Fibroblast of lung (primary cell): ENCODE measurements at regions not wholly inside any gene's neighbourhood (a gene's known extent, or its start where the extent isn't known, plus 50 kb on each side); places are given as distances from the start of the nearest gene placed in this dataset.
"Not testable (repeated sequence)": the region's sequence is repeated elsewhere in the genome, so short reads cannot be mapped to it uniquely, and the experiment has no call there.

Experiments used
- EZH2 ChIP-seq: IDR thresholded peaks from 2 replicates; pipeline ENCODE4 v1.5.1; 2012; ENCODE audit warnings: low read length, control low read depth, mild to moderate bottlenecking; ENCODE audit errors: missing control alignments
- TF ChIP-seq, protein P1 (sequence below), 2 donors: IDR thresholded peaks in 1 of 2; conservative IDR thresholded peaks in 1 of 2; 1 replicate in 1 of 2; 2 replicates in 1 of 2; pipeline ENCODE4 v1.5.1; 2011 to 2012; ENCODE audit warnings: low read length in 2 of 2, control low read depth in 1 of 2, inconsistent platforms in 1 of 2, low read depth in 1 of 2, mild to moderate bottlenecking in 1 of 2

DNA sequence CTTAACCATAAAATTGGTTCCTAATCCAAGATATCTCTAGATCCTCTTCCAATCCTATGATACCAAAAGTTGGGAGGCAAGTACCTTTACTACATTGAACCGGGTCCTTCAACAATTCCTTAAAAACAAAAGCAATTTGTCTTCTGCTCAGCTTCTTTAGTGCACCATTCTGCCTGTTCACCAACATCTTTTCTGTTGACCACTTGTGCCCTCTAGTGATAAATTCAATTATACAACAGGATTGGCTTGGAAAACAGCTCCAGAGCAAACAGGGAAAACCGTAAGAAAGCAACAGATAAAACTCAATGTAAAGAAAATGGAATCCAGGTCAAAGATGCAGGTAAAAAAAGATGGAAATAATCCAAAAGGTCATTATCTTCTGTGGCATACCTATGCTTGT lies 651.2 kb downstream of the CDY1 start:
- TF ChIP-seq, protein P1, sequence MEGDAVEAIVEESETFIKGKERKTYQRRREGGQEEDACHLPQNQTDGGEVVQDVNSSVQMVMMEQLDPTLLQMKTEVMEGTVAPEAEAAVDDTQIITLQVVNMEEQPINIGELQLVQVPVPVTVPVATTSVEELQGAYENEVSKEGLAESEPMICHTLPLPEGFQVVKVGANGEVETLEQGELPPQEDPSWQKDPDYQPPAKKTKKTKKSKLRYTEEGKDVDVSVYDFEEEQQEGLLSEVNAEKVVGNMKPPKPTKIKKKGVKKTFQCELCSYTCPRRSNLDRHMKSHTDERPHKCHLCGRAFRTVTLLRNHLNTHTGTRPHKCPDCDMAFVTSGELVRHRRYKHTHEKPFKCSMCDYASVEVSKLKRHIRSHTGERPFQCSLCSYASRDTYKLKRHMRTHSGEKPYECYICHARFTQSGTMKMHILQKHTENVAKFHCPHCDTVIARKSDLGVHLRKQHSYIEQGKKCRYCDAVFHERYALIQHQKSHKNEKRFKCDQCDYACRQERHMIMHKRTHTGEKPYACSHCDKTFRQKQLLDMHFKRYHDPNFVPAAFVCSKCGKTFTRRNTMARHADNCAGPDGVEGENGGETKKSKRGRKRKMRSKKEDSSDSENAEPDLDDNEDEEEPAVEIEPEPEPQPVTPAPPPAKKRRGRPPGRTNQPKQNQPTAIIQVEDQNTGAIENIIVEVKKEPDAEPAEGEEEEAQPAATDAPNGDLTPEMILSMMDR (conservative IDR thresholded peaks at IDR 0.05 in 1 of 2, IDR thresholded peaks at IDR 0.05 in 1 of 2; ENCODE audit: low read depth in 1 of 2, low read length in 2 of 2) = not testable (repeated sequence)
- not testable (repeated sequence) for TF ChIP-seq EZH2
